GM13977 (cell line): ENCODE measurements at regions not wholly inside any gene's neighbourhood (a gene's known extent, or its start where the extent isn't known, plus 50 kb on each side); places are given as distances from the start of the nearest gene placed in this dataset.

ENCODE experiments used
- DNase-seq: peaks from one replicate; pipeline ENCODE4 v3.0.0; 2012; ENCODE audit warnings: low spot score
- CTCF ChIP-seq: IDR thresholded peaks from 2 replicates; pipeline ENCODE4 v1.5.1; 2012; ENCODE audit warnings: mild to moderate bottlenecking, control low read depth; ENCODE audit not compliant: insufficient read depth; ENCODE audit errors: extremely low read depth, missing control alignments
- in situ Hi-C: fragments of 300-500 bp; cut with MboI; formaldehyde crosslinking; loops from one replicate; pipeline ENCODE4 v1.12.0; 2022; ENCODE audit warnings: low sequenced_read_pairs, low pct_unique_long_range_greater_than_20kb, mixed read lengths, inconsistent platforms; ENCODE audit not compliant: unreplicated experiment

DNA sequence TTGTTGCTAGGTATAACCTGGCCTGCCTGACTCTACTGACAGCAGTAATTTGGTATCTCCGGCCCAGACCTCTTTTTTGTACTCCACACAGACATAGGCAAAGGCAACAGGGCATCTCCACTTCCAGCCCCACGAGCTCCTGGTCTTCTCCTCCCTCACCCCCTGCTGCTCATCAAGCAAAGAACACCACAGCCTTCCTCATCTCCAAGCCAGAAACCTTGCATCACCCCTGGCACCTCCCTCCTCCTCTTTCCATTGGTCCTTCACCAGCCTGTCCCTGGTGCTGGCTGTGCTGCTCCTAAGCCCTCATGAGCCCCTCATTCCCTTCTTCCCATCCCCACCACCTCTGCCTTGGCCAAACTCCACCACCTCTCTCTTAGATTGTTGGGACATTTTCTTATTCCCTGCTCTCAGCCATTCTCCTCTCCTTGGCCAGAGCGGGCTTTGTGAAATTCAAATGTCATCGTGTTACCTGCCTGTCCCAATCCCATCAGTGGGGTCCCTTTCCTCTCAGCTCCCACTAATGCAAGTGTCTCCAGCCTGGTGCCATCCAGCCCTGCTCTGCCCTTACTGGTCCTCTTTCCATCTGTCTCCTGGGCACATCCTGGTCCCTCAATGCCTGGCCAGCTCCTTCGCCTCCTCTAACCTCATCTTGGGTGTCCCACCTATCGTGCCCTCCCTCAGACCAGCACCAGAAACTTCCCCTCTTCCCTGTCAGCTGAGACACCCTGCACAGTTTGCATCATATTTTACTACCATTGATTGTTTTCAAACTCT is 77.4 kb downstream of the INHBB start:
- in situ Hi-C loops, result no loop called here
- TF ChIP-seq CTCF, result no peak
- DNase-seq, result no peak

GRCh38 chr2:120424274-120424796 is 78.4 kb downstream of the INHBB start:
- TF ChIP-seq CTCF, result no peak
- no peak for DNase-seq
- in situ Hi-C loops, result no loop called here

GRCh38 chr2:120425014-120425413 is 79.1 kb downstream of the INHBB start:
- TF ChIP-seq CTCF, result no peak
- no peak for DNase-seq
- in situ Hi-C loops, result no loop called here

GRCh38 chr2:120428748-120429147 is 82.8 kb downstream of the INHBB start:
- no peak for DNase-seq
- in situ Hi-C loops, result no loop called here
- no peak for TF ChIP-seq CTCF

DNA sequence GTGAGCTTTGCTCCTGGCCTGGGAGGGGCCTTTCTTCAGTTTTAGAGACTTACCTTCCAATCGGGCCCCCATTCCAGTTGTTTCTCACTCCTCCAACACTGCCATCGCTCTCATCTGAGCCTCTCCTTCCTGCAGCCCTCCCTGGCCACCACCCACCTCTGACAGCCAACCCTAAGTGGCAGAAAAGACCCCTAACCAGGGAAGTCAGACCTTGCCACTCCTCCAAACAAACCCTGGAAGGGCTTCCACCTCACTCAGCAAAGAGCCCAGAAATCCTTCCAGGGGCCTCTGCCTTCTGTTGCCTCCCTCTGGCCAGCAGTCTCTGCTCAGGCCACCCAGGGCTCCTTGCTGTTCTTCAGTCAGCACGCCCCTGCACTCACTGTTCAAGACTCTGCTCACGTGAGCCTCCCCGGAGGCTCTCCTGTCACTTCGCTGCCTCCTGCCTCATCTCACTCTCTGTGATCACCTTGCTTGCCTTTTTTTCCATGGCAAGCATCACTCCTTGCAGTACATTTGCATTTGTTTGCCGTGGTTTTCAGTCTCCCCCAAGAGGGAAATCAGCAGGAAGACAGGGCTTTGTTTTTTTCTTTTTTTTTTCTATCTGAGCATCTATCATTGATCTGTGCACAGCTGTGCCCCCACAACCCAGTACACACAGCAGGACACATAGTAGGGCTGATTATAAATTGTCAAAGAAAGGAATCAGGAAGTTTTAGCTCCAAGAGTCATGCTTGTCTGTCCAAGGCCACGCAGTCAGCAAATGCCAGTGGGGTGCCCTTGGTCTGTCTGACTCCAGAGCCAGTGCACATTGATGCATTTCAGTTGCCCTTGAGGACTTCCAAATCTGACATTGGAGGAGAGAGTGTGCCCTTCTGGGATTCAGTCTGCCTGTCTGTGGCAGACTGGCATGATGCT is 83.9 kb downstream of the INHBB start:
- in situ Hi-C loops, result no loop called here
- DNase-seq, result no peak
- no peak for TF ChIP-seq CTCF

GRCh38 chr2:120430501-120430830 is 84.5 kb downstream of the INHBB start:
- TF ChIP-seq CTCF, result no peak
- in situ Hi-C loops, result no loop called here
- DNase-seq, result no peak
